GM12878 (cell line): ENCODE measurements at regions not wholly inside any gene's neighbourhood (a gene's known extent, or its start where the extent isn't known, plus 50 kb on each side); places are given as distances from the start of the nearest gene placed in this dataset.

ENCODE experiments used
- ATAC-seq: fragments of 200-7000 bp; cut with Tn5 transposase; 3 replicates; pipeline ENCODE4 v1.9.1; 2020; ENCODE audit warnings: mild to moderate bottlenecking, moderate library complexity
- BruUV-seq: library from RNA; stranded (reverse); fragments of 400-500 nt; replicated peaks from 2 replicates; lab custom pipeline; 2021; lab: Mats Ljungman, UMichigan
- CTCF ChIA-PET: fragments of 300-600 bp; sonication (Branson Sonifier 250); formaldehyde crosslinking; extraction: SDS; loops from one replicate; lab custom pipeline; 2021; ENCODE audit warnings: inconsistent platforms; lab: Yijun Ruan, JAX
- POLR2A ChIA-PET: fragments of 350-600 bp; formaldehyde crosslinking; extraction: SDS; loops from one replicate; lab custom pipeline; 2021; ENCODE audit warnings: inconsistent platforms; lab: Charles Lee
- RAD21 ChIA-PET: fragments of 300-600 bp; sonication (Branson Sonifier 250); formaldehyde crosslinking; loops from one replicate; lab custom pipeline; 2023; ENCODE audit warnings: antibody characterized with exemption; ENCODE audit not compliant: unreplicated experiment; lab: Charles Lee
- SMC1A ChIA-PET: fragments of 300-600 bp; sonication (Branson Sonifier 250); formaldehyde crosslinking; loops from one replicate; lab custom pipeline; 2023; ENCODE audit not compliant: unreplicated experiment, uncharacterized antibody; lab: Charles Lee
- DNase-seq: peaks from one replicate; pipeline ENCODE4 v3.0.0-alpha.2; 2011; ENCODE audit warnings: low read depth, low spot score
- FAIRE-seq: peaks from 3 replicates; lab custom pipeline; 2011; peaks lifted over from hg19 to GRCh38; lab: Jason Lieb, UNC
- H2AFZ ChIP-seq: 2 replicates; pipeline ENCODE4 v1.6.0; 2011; ENCODE audit warnings: low read depth, low read length, control low read depth; ENCODE audit not compliant: control insufficient read depth
- H3K27ac ChIP-seq: 2 replicates; pipeline ENCODE4 v1.5.1; 2011; ENCODE audit warnings: control low read depth; ENCODE audit not compliant: control insufficient read depth, insufficient read depth
- H3K27me3 ChIP-seq, 2 experiments: replicated peaks in 1 of 2; 2 replicates each; pipeline versions ENCODE4 v1.6.0 to v1.6.1; 2011; ENCODE audit warnings: low read length in 1 of 2; ENCODE audit not compliant: control insufficient read depth in 2 of 2, insufficient read depth in 2 of 2
- H3K36me3 ChIP-seq, 2 experiments: 2 replicates each; pipeline ENCODE4 v1.5.1; 2011; ENCODE audit warnings: low read length in 1 of 2; ENCODE audit not compliant: control insufficient read depth in 2 of 2, insufficient read depth in 2 of 2
- H3K4me1 ChIP-seq: 2 replicates; pipeline ENCODE4 v1.6.1; 2011; ENCODE audit warnings: mild to moderate bottlenecking, low read length, moderate library complexity, mixed read lengths; ENCODE audit not compliant: control insufficient read depth, insufficient read depth
- H3K4me2 ChIP-seq: 2 replicates; pipeline ENCODE4 v1.6.0; 2011; ENCODE audit warnings: control low read depth; ENCODE audit not compliant: control insufficient read depth, insufficient read depth
- H3K4me3 ChIP-seq: fragments of 200-600 bp; sonication (generic); 2 replicates; pipeline ENCODE4 v1.5.1; 2016
- H3K79me2 ChIP-seq: 2 replicates; pipeline ENCODE4 v1.6.0; 2011; ENCODE audit warnings: low read length; ENCODE audit not compliant: control insufficient read depth, insufficient read depth
- H3K9ac ChIP-seq: 2 replicates; pipeline ENCODE4 v1.8.0; 2011; ENCODE audit warnings: low read length, control low read depth, mixed read lengths; ENCODE audit not compliant: control insufficient read depth, insufficient read depth
- H3K9me3 ChIP-seq: replicated peaks from 3 replicates; pipeline ENCODE4 v1.5.1; 2011; ENCODE audit warnings: mild to moderate bottlenecking, low read length; ENCODE audit not compliant: control insufficient read depth, insufficient read depth
- H4K20me1 ChIP-seq: 2 replicates; pipeline ENCODE4 v1.6.0; 2011; ENCODE audit not compliant: control insufficient read depth, insufficient read depth
- EP300 ChIP-seq, 2 experiments: fragments of 150-350 bp in 1 of 2; IDR thresholded peaks; 2 replicates each; pipeline ENCODE4 v1.6.1; 2011 to 2012; ENCODE audit warnings: low read depth in 2 of 2, low read length in 2 of 2, borderline replicate concordance in 1 of 2, improper control_type of control experiment in 1 of 2, inconsistent platforms in 1 of 2; ENCODE audit not compliant: control insufficient read depth in 1 of 2
- NFYA ChIP-seq: IDR thresholded peaks from 2 replicates; pipeline ENCODE4 v1.6.1; 2011; ENCODE audit warnings: low read depth, mild to moderate bottlenecking, low read length, improper control_type of control experiment, borderline replicate concordance
- PAX8 ChIP-seq: fragments of 450-650 bp; IDR thresholded peaks from 2 replicates; pipeline ENCODE4 v1.6.1; 2017; ENCODE audit warnings: mild to moderate bottlenecking, moderate library complexity
- TAF1 ChIP-seq: IDR thresholded peaks from 2 replicates; pipeline ENCODE4 v1.6.1; 2011; ENCODE audit warnings: mild to moderate bottlenecking, low read depth, low read length, borderline replicate concordance
- WGBS: methylation state at CpG from one replicate; pipeline ENCODE4 v1.1.6; 2016; ENCODE audit warnings: low lambda C conversion rate; ENCODE audit not compliant: insufficient replicate concordance, insufficient coverage; ENCODE audit errors: missing lambda C conversion rate; 5-methylcytosine and 5-hydroxymethylcytosine counted together
- in situ Hi-C: fragments of 300-500 bp; cut with MboI; formaldehyde crosslinking; loops from 9 replicates; pipeline ENCODE4 v1.14.3; 2018; ENCODE audit warnings: mixed read lengths
- intact Hi-C: fragments of 100-400 bp; cut with micrococcal nuclease; formaldehyde crosslinking; loops from one replicate; pipeline ENCODE4 v1.14.2; 2022; ENCODE audit not compliant: unreplicated experiment
- TF ChIP-seq, protein P1 (sequence below): fragments of 450-650 bp; IDR thresholded peaks from 2 replicates; pipeline ENCODE4 v1.6.1; 2016; ENCODE audit warnings: mild to moderate bottlenecking, moderate library complexity, borderline replicate concordance
- TF ChIP-seq, protein P2 (sequence below): IDR thresholded peaks from 2 replicates; pipeline ENCODE4 v1.6.1; 2012; ENCODE audit warnings: improper control_type of control experiment, low read depth, low read length; ENCODE audit not compliant: insufficient replicate concordance
- TF ChIP-seq, protein P3 (sequence below): fragments of 450-650 bp; formaldehyde crosslinking; IDR thresholded peaks from 2 replicates; pipeline ENCODE4 v1.4.0; 2020; ENCODE audit warnings: mild to moderate bottlenecking, moderate library complexity
- TF ChIP-seq, protein P4 (sequence below): IDR thresholded peaks from 2 replicates; pipeline ENCODE4 v1.6.1; 2011; ENCODE audit warnings: low read depth, low read length, improper control_type of control experiment, borderline replicate concordance

DNA sequence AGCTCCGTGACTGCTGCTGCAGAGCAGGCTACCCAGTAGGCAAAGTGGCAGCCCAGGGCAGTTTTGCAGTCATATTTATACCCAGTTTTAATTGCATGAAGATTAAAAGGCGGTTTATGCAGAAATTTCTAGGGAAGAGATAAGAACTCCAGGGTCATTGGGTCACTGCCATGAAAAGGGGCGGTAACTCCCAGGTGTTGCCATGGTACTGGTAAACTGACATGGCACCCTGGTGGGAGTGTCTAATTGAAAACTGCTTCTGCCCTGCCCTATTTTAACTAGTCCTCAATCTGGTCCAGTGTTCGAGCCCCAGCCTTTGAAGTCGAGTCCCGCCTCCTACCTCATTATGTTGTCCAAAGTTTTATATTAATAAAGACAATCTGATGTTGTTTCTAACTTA lies 75.0 kb upstream of the FUCA2 start:
- Histone ChIP-seq H3K79me2 (no peaks in the 10 kb centered on the region), H3K9me3 (no peaks in the 10 kb centered on the region), H4K20me1 (no peaks in the 10 kb centered on the region), H3K27me3 (no peaks in the 10 kb centered on the region; a peak in 1 of 4 replicates), H3K4me2 (no peak overlapping the region), H3K27ac (no peak overlapping the region), H3K4me1 (no peaks in the 10 kb centered on the region), H3K4me3 (no peak overlapping the region), H3K36me3 (no peaks in the 10 kb centered on the region), H3K9ac (no peak overlapping the region), H2AFZ (no peak overlapping the region)
- intact Hi-C loops, result no loop called here
- ChIA-PET RAD21 (no interaction called here), POLR2A (no interaction called here), CTCF (interaction anchor here (1.0 to 1.6 kb wide), 3 partner anchors 9 to 353 kb away, joined by 4 to 9 read pairs (median 5); no protein-coding TSS in a partner anchor), SMC1A (no interaction called here)
- 58% methylated on average over 6 of the region's 6 CpGs for WGBS
- in situ Hi-C loops, result no loop called here
- DNase-seq (no peak), ATAC-seq (no peak), FAIRE-seq (no peak)
- no TSS peak for BruUV-seq
- TF ChIP-seq PAX8 (no peak), NFYA (no peak), EP300 (IDR thresholded peaks at IDR 0.05; ENCODE audit: borderline replicate concordance in 1 of 2, control insufficient read depth in 1 of 2, low read depth in 2 of 2, low read length in 2 of 2) (no peak), TAF1 (no peak)
- TF ChIP-seq, protein P1, sequence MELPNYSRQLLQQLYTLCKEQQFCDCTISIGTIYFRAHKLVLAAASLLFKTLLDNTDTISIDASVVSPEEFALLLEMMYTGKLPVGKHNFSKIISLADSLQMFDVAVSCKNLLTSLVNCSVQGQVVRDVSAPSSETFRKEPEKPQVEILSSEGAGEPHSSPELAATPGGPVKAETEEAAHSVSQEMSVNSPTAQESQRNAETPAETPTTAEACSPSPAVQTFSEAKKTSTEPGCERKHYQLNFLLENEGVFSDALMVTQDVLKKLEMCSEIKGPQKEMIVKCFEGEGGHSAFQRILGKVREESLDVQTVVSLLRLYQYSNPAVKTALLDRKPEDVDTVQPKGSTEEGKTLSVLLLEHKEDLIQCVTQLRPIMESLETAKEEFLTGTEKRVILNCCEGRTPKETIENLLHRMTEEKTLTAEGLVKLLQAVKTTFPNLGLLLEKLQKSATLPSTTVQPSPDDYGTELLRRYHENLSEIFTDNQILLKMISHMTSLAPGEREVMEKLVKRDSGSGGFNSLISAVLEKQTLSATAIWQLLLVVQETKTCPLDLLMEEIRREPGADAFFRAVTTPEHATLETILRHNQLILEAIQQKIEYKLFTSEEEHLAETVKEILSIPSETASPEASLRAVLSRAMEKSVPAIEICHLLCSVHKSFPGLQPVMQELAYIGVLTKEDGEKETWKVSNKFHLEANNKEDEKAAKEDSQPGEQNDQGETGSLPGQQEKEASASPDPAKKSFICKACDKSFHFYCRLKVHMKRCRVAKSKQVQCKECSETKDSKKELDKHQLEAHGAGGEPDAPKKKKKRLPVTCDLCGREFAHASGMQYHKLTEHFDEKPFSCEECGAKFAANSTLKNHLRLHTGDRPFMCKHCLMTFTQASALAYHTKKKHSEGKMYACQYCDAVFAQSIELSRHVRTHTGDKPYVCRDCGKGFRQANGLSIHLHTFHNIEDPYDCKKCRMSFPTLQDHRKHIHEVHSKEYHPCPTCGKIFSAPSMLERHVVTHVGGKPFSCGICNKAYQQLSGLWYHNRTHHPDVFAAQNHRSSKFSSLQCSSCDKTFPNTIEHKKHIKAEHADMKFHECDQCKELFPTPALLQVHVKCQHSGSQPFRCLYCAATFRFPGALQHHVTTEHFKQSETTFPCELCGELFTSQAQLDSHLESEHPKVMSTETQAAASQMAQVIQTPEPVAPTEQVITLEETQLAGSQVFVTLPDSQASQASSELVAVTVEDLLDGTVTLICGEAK, result no peak
- TF ChIP-seq, protein P2, sequence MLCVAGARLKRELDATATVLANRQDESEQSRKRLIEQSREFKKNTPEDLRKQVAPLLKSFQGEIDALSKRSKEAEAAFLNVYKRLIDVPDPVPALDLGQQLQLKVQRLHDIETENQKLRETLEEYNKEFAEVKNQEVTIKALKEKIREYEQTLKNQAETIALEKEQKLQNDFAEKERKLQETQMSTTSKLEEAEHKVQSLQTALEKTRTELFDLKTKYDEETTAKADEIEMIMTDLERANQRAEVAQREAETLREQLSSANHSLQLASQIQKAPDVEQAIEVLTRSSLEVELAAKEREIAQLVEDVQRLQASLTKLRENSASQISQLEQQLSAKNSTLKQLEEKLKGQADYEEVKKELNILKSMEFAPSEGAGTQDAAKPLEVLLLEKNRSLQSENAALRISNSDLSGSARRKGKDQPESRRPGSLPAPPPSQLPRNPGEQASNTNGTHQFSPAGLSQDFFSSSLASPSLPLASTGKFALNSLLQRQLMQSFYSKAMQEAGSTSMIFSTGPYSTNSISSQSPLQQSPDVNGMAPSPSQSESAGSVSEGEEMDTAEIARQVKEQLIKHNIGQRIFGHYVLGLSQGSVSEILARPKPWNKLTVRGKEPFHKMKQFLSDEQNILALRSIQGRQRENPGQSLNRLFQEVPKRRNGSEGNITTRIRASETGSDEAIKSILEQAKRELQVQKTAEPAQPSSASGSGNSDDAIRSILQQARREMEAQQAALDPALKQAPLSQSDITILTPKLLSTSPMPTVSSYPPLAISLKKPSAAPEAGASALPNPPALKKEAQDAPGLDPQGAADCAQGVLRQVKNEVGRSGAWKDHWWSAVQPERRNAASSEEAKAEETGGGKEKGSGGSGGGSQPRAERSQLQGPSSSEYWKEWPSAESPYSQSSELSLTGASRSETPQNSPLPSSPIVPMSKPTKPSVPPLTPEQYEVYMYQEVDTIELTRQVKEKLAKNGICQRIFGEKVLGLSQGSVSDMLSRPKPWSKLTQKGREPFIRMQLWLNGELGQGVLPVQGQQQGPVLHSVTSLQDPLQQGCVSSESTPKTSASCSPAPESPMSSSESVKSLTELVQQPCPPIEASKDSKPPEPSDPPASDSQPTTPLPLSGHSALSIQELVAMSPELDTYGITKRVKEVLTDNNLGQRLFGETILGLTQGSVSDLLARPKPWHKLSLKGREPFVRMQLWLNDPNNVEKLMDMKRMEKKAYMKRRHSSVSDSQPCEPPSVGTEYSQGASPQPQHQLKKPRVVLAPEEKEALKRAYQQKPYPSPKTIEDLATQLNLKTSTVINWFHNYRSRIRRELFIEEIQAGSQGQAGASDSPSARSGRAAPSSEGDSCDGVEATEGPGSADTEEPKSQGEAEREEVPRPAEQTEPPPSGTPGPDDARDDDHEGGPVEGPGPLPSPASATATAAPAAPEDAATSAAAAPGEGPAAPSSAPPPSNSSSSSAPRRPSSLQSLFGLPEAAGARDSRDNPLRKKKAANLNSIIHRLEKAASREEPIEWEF, result no peak
- TF ChIP-seq, protein P3, sequence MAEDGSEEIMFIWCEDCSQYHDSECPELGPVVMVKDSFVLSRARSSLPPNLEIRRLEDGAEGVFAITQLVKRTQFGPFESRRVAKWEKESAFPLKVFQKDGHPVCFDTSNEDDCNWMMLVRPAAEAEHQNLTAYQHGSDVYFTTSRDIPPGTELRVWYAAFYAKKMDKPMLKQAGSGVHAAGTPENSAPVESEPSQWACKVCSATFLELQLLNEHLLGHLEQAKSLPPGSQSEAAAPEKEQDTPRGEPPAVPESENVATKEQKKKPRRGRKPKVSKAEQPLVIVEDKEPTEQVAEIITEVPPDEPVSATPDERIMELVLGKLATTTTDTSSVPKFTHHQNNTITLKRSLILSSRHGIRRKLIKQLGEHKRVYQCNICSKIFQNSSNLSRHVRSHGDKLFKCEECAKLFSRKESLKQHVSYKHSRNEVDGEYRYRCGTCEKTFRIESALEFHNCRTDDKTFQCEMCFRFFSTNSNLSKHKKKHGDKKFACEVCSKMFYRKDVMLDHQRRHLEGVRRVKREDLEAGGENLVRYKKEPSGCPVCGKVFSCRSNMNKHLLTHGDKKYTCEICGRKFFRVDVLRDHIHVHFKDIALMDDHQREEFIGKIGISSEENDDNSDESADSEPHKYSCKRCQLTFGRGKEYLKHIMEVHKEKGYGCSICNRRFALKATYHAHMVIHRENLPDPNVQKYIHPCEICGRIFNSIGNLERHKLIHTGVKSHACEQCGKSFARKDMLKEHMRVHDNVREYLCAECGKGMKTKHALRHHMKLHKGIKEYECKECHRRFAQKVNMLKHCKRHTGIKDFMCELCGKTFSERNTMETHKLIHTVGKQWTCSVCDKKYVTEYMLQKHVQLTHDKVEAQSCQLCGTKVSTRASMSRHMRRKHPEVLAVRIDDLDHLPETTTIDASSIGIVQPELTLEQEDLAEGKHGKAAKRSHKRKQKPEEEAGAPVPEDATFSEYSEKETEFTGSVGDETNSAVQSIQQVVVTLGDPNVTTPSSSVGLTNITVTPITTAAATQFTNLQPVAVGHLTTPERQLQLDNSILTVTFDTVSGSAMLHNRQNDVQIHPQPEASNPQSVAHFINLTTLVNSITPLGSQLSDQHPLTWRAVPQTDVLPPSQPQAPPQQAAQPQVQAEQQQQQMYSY, result no peak
- TF ChIP-seq, protein P4, sequence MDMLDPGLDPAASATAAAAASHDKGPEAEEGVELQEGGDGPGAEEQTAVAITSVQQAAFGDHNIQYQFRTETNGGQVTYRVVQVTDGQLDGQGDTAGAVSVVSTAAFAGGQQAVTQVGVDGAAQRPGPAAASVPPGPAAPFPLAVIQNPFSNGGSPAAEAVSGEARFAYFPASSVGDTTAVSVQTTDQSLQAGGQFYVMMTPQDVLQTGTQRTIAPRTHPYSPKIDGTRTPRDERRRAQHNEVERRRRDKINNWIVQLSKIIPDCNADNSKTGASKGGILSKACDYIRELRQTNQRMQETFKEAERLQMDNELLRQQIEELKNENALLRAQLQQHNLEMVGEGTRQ, result no peak
